Hematopoietic multipotent progenitor cell treated with erythropoietin and hydrocortisone succinate and interleukin-3 and kit ligand, for 17 days (in vitro differentiated cells): ENCODE measurements at regions not wholly inside any gene's neighbourhood (a gene's known extent, or its start where the extent isn't known, plus 50 kb on each side); places are given as distances from the start of the nearest gene placed in this dataset.

ENCODE experiments used
- DNase-seq: peaks from one replicate; pipeline ENCODE4 v3.0.0-alpha.2; 2015; ENCODE audit warnings: low spot score

DNA sequence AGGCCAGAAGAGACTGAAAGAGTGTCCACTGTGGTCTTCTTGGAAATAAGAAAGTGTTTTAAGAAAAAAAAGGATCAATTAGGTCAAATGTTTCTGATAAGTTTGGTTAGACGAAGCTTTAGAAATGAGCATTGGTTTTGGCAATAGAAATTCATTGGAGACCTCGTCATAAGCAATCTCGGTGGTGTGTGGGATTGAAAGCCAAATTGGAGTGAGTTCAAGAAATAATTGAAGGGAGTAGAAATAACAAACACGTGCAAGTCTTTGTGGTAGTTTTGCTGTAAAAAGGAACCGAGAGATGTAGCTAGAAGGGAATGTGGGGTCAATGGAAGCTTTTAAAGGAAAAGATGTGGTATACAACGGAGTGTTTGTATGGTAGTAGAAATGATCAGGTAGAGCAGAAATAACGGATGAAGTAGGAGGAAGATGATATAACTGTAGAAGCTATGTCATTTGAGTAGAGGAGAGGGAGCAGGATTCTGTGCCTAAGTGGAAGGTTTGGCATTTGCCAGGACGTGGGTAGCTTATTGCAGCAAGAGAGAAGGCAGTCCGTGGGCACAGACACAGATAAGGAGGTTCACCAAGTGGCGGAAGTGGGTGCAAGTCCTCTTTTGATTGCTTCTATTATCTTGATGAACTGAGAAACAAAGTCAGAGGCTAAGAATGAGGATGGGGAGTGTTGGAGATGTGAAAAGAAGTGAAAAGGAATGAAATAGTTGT lies 146.2 kb downstream of the DACT1 start:
- DNase-seq: no peak

DNA sequence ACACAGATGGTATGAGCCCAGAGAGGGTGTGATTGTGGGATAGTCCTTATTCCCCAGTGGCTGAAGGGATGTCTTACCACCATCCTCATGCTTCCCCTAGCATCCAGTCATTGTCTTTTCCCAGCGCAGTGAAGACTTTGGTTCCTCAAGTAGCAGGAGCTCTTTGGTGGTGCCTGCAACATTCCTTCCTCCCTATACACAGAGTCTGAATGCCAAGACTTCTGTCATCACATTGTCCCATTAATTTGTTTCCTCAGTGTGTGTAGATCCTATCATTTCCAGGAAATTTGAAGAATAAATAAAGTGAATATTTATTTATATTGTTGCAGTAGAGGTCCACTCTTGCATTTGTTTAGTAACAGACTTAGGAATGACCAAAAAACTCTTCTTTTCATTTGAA lies 147.2 kb downstream of the DACT1 start:
- no peak for DNase-seq

DNA sequence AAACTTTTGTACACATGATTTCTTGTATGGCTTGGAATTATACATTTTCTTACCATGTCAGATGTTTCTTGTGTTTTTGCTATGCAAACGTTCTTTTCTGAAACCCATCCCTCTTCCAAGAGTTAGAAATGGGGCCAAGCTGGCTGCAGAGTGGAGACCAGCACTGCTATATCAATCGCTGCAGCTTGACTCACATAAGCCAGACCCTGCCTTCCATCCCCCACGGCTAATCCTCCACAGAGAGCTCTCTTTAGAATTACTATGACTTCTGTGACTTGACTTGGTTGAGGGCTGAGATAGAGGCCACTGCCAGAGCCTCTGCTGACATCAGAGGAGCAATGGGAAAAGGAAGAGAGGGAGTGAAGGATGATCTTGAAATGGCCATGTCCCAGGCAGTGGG lies 147.9 kb downstream of the DACT1 start:
- no peak for DNase-seq

DNA sequence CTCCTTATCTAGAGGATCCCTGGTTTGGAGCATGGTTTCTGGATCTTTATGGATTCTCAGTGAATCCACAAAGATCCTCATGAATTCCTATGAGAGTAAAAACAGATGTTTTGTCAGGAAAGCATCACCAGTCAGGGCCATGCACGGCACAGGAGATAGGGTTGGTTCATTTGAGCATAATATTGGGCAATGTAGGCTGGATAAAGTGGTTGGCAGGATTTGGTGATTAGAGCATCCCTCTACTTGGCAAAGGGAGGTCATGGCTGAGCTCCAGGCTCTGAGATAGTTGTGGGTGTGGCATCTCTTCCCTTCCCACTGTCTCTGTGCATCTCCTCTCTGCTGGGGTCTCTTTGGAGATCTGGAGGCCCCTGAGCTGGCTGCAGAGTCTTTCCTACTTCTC lies 149.8 kb downstream of the DACT1 start:
- DNase-seq: no peak

DNA sequence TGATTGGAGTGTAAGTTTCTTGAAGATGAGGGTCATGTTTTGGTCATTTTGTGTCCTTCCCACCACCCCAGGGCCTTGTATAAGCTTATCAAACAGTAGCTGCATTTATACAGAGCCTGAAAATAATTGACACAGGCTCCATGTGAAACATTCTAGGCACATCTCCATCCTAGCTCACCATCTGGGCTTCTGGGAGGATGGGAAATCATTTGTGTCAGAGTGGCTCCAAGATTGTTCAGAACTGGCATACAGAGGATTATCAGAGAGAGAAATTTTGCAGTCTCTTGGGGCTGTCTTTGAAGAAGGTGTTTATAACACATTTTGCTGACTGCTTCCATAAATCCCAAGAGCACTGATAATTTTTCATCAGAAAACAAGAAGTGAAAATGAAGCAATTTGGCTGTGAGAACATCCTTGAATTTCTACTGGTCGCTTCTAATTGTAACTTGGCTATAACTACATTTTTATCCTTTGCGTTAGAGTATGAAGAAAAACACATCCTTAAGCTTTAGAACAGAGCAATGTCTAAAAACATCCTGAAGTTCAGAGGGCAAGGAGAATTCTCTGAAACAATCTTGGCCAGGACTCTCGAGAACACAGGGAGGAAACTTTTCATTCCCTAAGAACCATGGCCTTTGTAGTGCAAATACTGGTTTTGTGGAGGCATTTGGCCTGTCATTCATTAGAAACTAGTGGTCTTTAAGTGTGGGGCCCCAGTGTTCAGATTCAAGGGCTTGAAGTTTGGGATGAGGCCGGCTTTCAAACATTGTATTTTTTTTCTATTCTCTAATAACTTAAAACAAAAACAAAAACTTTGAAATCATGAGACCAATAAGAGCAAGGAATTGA lies 151.1 kb downstream of the DACT1 start:
- DNase-seq: no peak

DNA sequence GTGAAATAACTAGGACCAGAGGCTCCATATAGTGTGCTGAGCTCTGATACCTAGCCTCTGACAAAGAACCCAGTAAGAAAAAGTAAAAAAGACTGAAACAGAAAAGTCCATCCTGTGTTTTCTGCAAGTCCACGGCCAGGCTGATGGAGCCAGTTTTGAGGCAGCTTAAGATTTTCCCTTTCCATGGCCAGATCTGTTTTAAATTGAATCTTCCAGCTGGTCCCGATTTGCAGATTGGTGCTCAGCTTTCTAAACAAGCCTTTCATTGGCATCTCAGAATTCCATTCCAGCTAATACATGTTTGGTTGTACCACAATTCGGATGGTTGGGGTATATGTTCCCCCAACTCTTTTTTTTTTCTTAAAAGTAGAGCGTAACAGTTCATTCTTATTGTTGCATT lies 152.0 kb downstream of the DACT1 start:
- no peak for DNase-seq

DNA sequence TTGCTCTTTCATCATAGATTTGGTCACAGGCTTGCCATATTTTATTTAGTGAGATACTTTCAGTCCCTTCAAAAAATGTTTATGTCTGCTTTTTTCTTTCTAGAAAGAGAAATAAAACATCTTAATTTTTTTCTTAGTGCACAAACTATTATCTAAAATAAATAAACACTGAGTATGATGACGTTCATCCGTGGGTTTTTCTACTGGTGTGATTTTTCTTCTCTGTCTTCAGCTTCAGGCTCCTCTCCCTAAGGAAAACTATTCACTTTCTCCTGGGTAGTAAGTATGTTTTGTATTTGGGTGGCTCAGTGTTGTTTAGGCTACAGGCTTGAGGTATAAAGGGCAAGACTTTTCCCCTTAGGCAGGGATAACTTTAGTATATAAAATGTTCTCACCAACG lies 154.7 kb downstream of the DACT1 start:
- no peak for DNase-seq

DNA sequence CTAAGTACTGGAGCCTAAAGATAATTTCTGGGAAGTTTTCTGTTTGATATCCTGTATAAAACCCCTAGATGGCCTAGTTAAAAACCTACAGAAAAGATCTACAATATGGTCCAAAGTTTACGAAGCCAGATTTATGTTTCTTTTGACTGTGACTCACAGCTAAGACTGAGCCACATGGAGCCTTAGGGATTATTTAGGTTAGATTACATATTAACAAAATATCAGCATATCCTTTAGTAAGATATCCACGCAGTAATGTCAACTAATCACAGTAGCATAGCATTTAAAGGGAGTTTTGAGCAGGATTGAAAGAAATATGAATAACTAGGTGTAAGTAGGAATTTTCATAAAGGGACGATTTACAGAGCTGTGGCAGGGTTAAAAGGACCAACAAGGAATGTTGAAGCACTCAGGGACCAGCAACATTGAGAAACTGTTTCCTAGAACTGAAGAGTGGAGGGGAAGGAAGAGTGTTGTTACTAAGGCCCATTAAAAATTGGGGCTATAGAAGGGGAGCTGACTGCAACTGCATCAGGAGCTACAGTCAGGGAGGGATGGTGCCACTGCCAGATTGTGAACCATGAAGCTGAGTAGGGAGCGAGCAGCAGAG lies 155.5 kb downstream of the DACT1 start:
- DNase-seq: no peak

DNA sequence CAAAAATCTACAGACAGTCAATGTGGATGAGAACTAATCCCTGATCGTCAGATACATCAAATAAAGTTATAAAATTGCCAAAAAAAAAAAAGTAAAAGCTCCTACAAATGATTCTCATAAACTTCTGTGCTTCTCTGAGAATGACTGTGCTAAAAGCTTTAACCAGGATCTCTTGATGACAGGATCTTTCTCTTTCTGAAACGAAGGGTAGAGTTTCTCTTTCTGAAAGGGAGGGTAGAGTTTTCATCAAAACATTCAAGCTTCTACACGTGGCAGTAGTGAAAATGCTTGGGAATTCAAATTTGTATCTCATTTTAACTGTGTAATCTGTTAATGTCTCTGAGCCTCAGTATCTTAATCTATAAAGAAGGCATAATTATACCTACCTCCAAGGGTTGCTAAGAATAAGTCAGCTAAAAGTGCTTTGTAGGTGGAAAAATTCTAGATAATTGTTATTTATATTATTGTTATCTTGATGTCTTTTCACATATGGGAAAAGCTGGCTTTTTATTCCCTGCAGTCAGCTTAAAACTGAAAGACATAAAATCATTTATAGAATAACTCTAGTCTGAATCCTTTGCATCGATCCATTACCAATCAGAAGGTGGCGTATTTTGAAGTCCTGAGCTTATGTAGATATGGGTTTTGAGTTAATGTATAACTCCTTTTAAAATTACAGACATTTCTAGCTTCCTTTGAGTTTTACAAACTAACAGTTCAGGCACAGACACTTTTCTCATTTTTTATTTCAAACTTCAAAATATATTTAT lies 157.4 kb downstream of the DACT1 start:
- DNase-seq: no peak

DNA sequence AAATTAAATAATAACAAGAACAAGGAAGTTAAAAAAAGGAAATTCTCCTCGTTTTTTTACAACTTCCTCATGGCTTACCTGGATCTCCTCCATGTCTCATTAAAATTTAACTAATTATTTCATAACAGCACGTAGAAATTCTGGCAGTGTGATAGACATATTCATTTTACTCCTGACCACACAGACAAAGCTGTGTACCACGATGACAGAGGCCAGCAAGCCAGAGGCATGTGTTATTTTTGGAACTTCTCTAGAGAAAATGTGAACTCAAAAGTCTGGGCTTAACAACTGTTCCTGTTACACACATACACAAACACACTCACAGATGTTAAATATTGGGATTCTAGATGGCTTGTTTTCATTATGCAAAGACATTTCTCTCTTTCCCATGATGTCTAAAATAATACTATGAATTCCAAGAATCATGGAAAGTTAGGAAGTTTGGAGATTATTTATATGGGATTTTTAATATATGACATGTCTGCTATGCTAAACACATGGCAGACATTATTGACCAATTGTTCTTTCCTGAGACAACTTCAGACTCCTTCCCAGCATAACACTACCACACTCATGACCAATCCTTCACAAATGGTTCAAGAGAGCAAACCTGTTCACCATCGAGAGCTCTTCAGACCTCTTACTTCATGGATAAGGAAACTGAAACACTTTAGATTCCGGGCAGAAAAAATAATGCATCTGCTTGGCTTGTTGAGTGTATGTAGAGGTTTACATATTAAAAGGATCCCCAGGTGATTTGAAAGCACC lies 158.7 kb downstream of the DACT1 start:
- no peak for DNase-seq

DNA sequence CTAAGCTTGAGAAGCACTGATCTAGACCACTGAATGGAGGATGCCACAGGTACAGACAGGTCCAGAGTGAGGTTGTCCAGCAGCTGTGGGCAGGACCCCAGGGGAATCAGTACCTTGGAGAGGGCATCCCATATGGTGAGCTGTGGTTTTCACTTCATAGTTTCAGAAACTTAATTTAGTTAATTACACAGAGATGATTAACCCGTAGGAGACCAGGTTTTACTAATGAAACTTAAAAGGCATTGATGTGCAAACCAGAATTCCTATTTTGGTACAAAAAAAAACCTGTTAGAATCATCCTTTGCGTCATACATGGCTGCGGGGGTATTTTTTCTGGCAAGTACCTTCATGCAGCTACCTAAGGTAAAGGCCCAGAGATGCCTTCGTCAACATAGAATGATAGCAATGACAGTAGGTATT lies 159.3 kb downstream of the DACT1 start:
- no peak for DNase-seq

DNA sequence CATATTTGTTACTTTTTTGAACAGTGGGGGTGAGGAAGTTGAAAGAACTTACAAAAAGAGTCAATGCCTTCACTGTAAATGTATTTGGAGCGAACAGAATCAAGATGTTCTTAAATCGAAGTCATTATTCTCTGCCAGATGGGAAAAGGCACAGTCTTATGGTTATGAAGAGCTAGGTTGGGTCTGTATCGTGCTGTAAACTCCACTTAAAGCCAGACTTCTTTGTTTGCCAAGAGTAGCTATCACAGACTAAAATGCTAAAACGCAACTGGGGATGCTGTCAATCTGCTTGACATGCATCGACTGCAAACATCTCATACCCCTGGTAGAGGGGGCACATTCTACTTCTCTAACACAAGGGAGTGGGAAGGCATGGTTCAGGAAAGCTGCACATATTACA lies 160.4 kb downstream of the DACT1 start:
- no peak for DNase-seq

DNA sequence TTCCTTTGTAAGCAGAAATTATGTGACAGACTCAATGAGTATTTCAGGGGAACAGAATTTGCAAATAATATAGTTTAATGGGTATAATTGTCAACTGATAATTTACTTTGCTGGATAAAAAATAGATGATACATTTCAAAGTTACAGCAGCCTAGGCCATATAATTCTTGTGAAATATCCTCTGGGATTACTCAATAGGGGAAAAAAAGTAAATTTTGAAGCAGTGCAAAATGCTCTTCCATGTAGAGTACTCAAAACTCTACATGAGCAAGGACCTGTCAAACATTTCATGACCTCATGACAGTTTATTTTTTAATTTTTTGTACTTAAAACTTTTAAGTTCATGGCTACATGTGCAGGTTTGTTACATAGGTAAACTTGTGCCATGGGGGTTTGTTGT lies 163.3 kb downstream of the DACT1 start:
- DNase-seq: no peak

DNA sequence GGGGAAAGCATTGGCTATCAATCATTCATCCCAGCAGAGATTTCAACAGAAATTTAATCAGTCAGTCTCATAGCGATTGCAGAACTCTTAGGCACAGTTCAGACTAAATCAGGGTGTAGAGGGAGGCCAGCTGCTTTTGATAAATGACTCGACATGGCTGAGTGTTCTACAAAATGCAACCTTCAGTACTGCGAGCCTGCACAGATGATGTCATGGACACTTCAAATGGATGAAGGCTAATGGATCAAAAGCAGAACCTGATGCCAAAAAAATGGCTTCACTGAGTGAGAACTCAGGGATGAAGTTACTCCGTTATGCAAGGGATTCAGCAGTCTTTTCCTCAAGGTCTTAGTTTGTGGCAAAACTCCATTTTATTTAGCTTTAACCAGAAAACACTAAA lies 167.3 kb downstream of the DACT1 start:
- DNase-seq: no peak

DNA sequence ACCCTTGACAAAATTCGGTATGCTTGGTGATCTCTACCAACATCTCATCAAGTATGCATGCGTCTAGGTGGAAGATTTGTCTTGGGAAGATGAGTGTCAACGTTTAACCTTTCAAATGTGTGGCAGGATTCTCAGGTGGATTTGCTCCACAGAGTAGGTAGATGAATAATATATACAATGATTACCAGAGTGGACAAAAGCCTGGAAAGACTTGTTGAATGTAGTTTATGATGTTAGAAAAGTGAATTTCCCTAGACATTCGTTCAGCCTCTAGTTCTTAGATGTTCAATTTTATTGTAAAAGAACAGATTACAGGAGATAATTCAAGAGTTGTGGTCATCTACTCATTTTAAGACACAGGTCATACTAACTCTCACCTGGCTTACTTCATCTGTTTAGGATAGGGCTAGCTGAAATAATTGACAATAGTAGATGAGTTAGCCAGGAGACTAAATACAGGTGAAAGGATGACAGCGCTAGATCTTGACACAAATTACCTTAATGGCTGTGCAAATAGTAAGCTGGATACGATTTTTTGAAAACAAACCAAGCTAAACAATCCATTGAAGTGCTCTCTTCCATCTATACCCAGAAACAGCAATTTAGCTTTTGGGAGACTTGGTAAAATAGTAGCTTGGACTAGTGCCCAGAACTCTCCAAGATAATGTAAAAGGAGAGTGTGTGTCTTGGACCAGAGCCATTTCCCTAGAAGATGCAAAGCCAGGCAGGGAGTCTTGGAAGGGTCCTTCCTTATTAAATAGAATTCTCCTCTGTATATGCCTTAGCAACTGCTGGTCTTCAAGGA lies 168.0 kb downstream of the DACT1 start:
- no peak for DNase-seq

DNA sequence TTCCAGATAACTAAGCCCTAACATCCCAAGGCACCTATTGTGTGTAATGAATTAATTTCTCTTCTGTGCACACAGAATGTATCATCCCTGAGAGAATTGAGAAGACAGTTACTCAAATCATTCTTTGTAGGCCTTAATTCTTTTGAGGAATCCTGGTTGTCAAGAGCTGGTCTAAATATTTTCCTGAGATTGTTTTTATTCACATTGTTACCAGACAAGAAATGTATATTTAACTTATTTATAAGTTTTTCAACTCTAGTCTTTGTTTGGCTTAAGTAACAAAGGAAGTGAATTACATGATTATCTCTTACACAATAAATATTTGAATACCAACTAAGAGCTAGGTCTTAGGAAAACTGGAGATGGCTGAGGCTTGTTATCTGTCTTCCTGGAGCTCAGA lies 169.4 kb downstream of the DACT1 start:
- no peak for DNase-seq

DNA sequence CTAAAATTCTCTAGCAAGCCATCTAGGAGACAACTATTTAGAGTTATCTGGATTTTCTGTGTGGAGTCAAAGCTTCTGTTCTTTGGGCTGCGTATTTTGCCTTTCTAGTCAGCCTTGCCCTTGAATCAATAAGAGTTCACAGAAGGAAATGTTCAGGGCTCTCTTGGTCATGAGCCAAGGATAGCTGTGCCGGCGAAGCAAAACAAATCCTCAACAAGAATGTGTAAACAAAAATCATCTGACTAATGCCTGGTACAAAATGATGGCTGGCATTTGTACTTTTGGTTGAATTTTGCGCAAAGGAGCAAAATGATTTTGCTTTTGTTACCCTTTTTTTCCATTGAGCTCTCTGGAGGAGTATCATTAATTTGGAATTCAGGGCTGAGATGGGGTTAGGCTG lies 171.1 kb downstream of the DACT1 start:
- DNase-seq: no peak

DNA sequence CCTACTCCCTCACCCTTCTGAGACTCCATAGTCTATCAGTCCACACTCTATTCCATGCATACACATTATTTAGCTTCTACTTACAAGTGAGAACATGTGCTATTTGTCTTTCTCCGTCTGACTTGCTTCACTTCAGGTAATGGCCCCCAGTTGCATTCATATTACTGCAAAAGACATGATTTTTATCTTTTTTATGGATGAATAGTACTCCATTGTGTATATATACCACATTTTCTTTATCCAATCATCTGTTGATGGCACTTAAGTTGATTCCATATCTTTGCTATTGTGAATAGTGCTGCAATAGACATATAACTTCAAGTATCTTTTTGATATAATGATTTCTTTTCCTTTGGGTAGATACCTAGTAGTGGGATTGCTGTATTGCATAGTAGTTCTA lies 171.8 kb downstream of the DACT1 start:
- no peak for DNase-seq

DNA sequence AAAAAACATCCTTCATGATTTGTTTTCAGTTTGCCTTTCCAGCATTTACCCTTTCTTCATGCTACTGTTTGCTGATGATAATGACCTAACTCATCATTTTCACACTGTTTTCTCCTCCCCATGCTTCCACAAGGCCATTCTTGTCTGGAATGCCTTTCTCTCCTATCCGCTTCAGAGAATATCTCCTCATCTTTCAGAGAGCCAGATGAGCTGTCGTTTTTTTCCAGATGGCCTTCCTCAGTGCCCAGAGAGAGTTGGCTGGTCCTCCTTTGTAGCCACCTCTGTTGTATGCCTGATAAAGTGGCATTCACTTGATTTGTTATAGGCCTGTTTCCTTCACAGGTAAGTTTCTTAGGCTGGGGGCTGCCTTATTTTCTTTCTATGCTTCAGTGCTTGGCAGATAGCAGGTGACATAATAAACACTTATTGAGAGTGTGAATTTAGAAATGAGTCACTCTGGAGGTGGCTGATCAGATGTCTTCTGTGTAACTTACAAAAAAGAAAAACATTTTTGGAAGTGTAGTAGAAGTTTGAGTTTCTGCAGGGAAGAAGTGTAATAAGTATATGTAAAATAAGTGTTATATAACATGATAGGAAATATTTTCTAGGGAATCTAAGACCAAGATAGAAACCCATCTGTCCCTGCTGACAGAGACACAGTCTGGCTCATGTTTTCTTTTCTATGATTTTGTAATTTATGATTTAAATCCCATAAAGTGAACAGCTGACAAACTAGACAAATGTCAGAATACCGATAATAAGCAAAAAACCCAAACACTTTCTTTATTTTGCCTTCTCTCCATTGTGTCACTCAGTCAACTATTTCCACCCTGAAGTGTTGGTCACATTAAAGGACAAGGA lies 174.5 kb downstream of the DACT1 start:
- no peak for DNase-seq

DNA sequence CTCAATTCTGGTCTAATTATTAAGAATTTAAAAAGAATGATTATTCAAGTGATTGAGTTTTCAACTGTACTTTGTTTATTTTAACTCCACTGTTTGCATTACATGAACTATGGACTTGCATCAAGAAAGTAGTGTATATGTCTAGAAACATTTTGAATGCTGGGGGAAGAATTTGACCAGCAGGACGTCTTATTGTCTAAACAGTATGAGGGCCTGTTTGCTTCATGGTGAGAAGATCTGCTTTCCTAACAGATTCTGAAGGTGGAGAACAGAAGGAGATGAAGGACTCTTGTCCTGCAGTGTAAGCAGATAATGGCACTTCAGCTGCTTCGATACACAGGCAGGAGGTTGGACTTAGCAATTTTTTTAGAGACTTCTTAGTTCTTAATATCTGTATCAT lies 176.0 kb downstream of the DACT1 start:
- DNase-seq: no peak
